B cell (primary cell): ENCODE measurements at regions not wholly inside any gene's neighbourhood (a gene's known extent, or its start where the extent isn't known, plus 50 kb on each side); places are given as distances from the start of the nearest gene placed in this dataset.

Experiments used
- CTCF ChIP-seq: fragments of 200-600 bp; IDR thresholded peaks from one replicate; pipeline ENCODE4 v1.8.0; 2022; ENCODE audit warnings: antibody characterized with exemption, mild to moderate bottlenecking
- EZH2 ChIP-seq: IDR thresholded peaks from 2 replicates; pipeline ENCODE4 v1.6.1; 2012; ENCODE audit warnings: borderline replicate concordance, low read depth, mild to moderate bottlenecking, moderate library complexity, low read length; ENCODE audit not compliant: insufficient read depth, poor library complexity, severe bottlenecking

GRCh38 chr3:25027650-25028049, 400.4 kb upstream of the RARB start:
- no peak for TF ChIP-seq CTCF
- TF ChIP-seq EZH2, result no peak
